Fibroblast of lung (primary cell): ENCODE measurements at regions not wholly inside any gene's neighbourhood (a gene's known extent, or its start where the extent isn't known, plus 50 kb on each side); places are given as distances from the start of the nearest gene placed in this dataset.

Experiments used
- DNase-seq, 2 donors: peaks; one replicate each; pipeline versions ENCODE4 v3.0.0 to v3.0.0-alpha.2; 2010; ENCODE audit warnings: low read depth in 2 of 2
- H2AFZ ChIP-seq: 2 replicates; pipeline ENCODE4 v1.5.1; 2012; ENCODE audit warnings: low read length, control low read depth, inconsistent platforms
- H3K27ac ChIP-seq: 2 replicates; pipeline ENCODE4 v1.5.1; 2011; ENCODE audit warnings: low read length, control low read depth; ENCODE audit not compliant: insufficient read depth
- H3K27me3 ChIP-seq: 2 replicates; pipeline ENCODE4 v1.5.1; 2011; ENCODE audit warnings: mild to moderate bottlenecking, low read length; ENCODE audit not compliant: control insufficient read depth, insufficient read depth
- H3K36me3 ChIP-seq: 2 replicates; pipeline ENCODE4 v1.5.1; 2011; ENCODE audit warnings: low read length; ENCODE audit not compliant: control insufficient read depth, insufficient read depth
- H3K4me1 ChIP-seq: 2 replicates; pipeline ENCODE4 v1.5.1; 2011; ENCODE audit warnings: low read length; ENCODE audit not compliant: control insufficient read depth, insufficient read depth; ENCODE audit errors: extremely low read depth
- H3K4me2 ChIP-seq: 2 replicates; pipeline ENCODE4 v1.5.1; 2011; ENCODE audit warnings: low read length, control low read depth; ENCODE audit not compliant: insufficient read depth; ENCODE audit errors: extremely low read depth
- H3K4me3 ChIP-seq, 4 experiments: fragments of 200-600 bp in 1 of 4; sonication (generic) in 1 of 4; replicated peaks in 1 of 4; 2 replicates each; pipeline ENCODE4 v1.5.1; 2011 to 2016; ENCODE audit warnings: low read length in 4 of 4, low read depth in 3 of 4, mild to moderate bottlenecking in 3 of 4, control low read depth in 2 of 4, inconsistent platforms in 1 of 4, mixed read lengths in 1 of 4; ENCODE audit not compliant: insufficient read depth in 1 of 4; ENCODE audit errors: control extremely low read depth in 1 of 4
- H3K79me2 ChIP-seq: 2 replicates; pipeline ENCODE4 v1.5.1; 2012; ENCODE audit warnings: mild to moderate bottlenecking, low read length, inconsistent platforms; ENCODE audit not compliant: control insufficient read depth, insufficient read depth
- H3K9ac ChIP-seq: 2 replicates; pipeline ENCODE4 v1.5.1; 2011; ENCODE audit warnings: mild to moderate bottlenecking, low read length, control low read depth; ENCODE audit not compliant: insufficient read depth
- H3K9me3 ChIP-seq: 2 replicates; pipeline ENCODE4 v1.5.1; 2012; ENCODE audit warnings: low read depth, low read length; ENCODE audit not compliant: control insufficient read depth, insufficient read depth
- H4K20me1 ChIP-seq: 2 replicates; pipeline ENCODE4 v1.5.1; 2011; ENCODE audit warnings: low read length; ENCODE audit not compliant: control insufficient read depth, insufficient read depth; ENCODE audit errors: extremely low read depth
- EZH2 ChIP-seq: IDR thresholded peaks from 2 replicates; pipeline ENCODE4 v1.5.1; 2012; ENCODE audit warnings: low read length, control low read depth, mild to moderate bottlenecking; ENCODE audit errors: missing control alignments
- TF ChIP-seq, protein P1 (sequence below), 2 donors: IDR thresholded peaks in 1 of 2; conservative IDR thresholded peaks in 1 of 2; 1 replicate in 1 of 2; 2 replicates in 1 of 2; pipeline ENCODE4 v1.5.1; 2011 to 2012; ENCODE audit warnings: low read length in 2 of 2, control low read depth in 1 of 2, inconsistent platforms in 1 of 2, low read depth in 1 of 2, mild to moderate bottlenecking in 1 of 2

DNA sequence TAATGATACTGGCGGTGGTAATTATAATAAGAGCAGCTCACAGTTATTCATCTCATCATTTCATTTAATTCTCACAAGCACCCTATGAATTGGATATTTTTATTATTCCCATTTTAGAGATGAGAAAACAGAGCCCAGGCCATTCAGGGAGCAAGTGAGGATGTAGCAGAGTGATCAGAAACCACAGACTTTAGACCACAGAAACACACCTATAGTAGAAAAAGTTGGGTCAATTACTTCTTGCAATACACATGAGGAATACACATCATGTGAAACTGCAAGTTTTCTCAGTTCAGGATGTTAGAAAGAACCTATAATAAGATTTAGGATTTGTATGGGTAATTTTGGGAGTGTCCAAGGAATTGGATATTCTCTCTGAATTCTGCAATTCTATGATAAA lies 278.0 kb downstream of the ADRA2A start:
- H2AFZ ChIP-seq, result no peak overlapping the region
- H3K4me3 ChIP-seq, result no peak overlapping the region
- H3K79me2 ChIP-seq, result no peaks in the 10 kb centered on the region
- H3K36me3 ChIP-seq, result no peaks in the 10 kb centered on the region
- no peaks in the 10 kb centered on the region for H3K27me3 ChIP-seq
- no peaks in the 10 kb centered on the region for H4K20me1 ChIP-seq
- H3K4me1 ChIP-seq, result no peaks in the 10 kb centered on the region
- no peaks in the 10 kb centered on the region for H3K9me3 ChIP-seq
- TF ChIP-seq, protein P1, sequence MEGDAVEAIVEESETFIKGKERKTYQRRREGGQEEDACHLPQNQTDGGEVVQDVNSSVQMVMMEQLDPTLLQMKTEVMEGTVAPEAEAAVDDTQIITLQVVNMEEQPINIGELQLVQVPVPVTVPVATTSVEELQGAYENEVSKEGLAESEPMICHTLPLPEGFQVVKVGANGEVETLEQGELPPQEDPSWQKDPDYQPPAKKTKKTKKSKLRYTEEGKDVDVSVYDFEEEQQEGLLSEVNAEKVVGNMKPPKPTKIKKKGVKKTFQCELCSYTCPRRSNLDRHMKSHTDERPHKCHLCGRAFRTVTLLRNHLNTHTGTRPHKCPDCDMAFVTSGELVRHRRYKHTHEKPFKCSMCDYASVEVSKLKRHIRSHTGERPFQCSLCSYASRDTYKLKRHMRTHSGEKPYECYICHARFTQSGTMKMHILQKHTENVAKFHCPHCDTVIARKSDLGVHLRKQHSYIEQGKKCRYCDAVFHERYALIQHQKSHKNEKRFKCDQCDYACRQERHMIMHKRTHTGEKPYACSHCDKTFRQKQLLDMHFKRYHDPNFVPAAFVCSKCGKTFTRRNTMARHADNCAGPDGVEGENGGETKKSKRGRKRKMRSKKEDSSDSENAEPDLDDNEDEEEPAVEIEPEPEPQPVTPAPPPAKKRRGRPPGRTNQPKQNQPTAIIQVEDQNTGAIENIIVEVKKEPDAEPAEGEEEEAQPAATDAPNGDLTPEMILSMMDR (conservative IDR thresholded peaks at IDR 0.05 in 1 of 2, IDR thresholded peaks at IDR 0.05 in 1 of 2; ENCODE audit: low read depth in 1 of 2, low read length in 2 of 2), result no peak
- TF ChIP-seq EZH2, result no peak
- no peak overlapping the region for H3K27ac ChIP-seq
- no peak overlapping the region for H3K4me2 ChIP-seq
- H3K9ac ChIP-seq, result no peak overlapping the region
- no peak for DNase-seq

DNA sequence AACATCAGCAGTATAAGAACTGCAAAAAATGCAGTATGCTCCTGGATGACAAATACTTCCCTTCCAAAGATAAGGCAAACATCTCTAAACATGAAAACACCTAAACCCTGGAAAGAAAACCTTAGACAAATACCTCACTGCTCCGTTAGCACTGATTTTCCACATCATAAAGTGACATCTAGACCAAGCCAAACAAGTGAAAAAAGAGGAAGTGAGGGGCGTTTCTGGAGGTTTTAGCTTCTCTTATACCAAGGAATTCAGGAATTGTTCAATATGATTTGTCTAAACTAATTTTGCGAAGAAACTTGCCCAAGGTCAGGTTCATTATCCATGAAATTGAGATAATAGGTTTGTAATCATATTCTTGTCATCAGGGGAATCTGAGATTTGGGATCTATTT lies 279.7 kb downstream of the ADRA2A start:
- no peak for DNase-seq
- Histone ChIP-seq H2AFZ (no peak overlapping the region), H3K79me2 (no peaks in the 10 kb centered on the region), H3K36me3 (no peaks in the 10 kb centered on the region), H3K27me3 (no peaks in the 10 kb centered on the region), H3K4me2 (no peak overlapping the region), H3K27ac (no peak overlapping the region), H3K9me3 (no peaks in the 10 kb centered on the region), H4K20me1 (no peaks in the 10 kb centered on the region), H3K9ac (no peak overlapping the region), H3K4me1 (no peaks in the 10 kb centered on the region), H3K4me3 (no peak overlapping the region)
- TF ChIP-seq, protein P1 (conservative IDR thresholded peaks at IDR 0.05 in 1 of 2, IDR thresholded peaks at IDR 0.05 in 1 of 2; ENCODE audit: low read depth in 1 of 2, low read length in 2 of 2), result no peak
- TF ChIP-seq EZH2, result no peak

DNA sequence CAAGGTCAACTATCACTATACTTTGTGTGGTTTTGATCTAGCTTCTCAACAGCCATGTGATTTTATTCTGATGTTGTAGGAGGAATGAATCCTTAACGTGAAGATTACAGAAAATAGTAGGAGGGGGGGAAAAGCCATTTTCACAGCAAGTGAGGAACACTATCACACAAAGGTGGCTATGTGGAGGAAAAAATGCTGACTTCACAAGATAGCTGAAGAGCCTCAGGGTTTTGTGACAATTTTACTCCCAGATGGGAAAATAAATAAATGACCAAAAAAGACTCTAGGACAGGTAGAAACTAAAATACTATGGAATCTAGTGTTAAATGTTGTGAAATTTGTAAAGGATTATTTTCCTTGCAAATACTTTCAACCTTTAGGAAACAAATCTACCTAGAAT lies 281.0 kb downstream of the ADRA2A start:
- Histone ChIP-seq H3K79me2 (no peaks in the 10 kb centered on the region), H3K4me2 (no peak overlapping the region), H3K9me3 (no peaks in the 10 kb centered on the region), H3K4me1 (no peaks in the 10 kb centered on the region), H4K20me1 (no peaks in the 10 kb centered on the region), H3K27ac (no peak overlapping the region), H3K9ac (no peak overlapping the region), H2AFZ (no peak overlapping the region), H3K4me3 (no peak overlapping the region), H3K27me3 (no peaks in the 10 kb centered on the region), H3K36me3 (no peaks in the 10 kb centered on the region)
- no peak for TF ChIP-seq EZH2
- TF ChIP-seq, protein P1 (conservative IDR thresholded peaks at IDR 0.05 in 1 of 2, IDR thresholded peaks at IDR 0.05 in 1 of 2; ENCODE audit: low read depth in 1 of 2, low read length in 2 of 2), result no peak
- no peak for DNase-seq
